ENCODE measurements at regions not wholly inside any gene's neighbourhood (a gene's known extent, or its start where the extent isn't known, plus 50 kb on each side); places are given as distances from the start of the nearest gene placed in this dataset.

GRCh38 chr9:20191228-20191840 is 402.5 kb upstream of the SLC24A2 start:
- TF ChIP-seq POLR2AphosphoS5 (IDR thresholded peaks at IDR 0.05) (no peak), POLR2A (IDR thresholded peaks at IDR 0.05) (no peak), EP300 (IDR thresholded peaks at IDR 0.05) (no peak)
- TF ChIP-seq, protein P1, sequence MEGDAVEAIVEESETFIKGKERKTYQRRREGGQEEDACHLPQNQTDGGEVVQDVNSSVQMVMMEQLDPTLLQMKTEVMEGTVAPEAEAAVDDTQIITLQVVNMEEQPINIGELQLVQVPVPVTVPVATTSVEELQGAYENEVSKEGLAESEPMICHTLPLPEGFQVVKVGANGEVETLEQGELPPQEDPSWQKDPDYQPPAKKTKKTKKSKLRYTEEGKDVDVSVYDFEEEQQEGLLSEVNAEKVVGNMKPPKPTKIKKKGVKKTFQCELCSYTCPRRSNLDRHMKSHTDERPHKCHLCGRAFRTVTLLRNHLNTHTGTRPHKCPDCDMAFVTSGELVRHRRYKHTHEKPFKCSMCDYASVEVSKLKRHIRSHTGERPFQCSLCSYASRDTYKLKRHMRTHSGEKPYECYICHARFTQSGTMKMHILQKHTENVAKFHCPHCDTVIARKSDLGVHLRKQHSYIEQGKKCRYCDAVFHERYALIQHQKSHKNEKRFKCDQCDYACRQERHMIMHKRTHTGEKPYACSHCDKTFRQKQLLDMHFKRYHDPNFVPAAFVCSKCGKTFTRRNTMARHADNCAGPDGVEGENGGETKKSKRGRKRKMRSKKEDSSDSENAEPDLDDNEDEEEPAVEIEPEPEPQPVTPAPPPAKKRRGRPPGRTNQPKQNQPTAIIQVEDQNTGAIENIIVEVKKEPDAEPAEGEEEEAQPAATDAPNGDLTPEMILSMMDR (IDR thresholded peaks at IDR 0.05): no peak
- no peak overlapping the region for H3K27ac ChIP-seq
- no peaks in the 10 kb centered on the region for H3K27me3 ChIP-seq
- H3K4me3 ChIP-seq: no peak overlapping the region
- 82% methylated on average over 4 of the region's 4 CpGs for WGBS
- DNase-seq (ENCODE audit: low spot score in 2 of 2): no peak
- H3K4me1 ChIP-seq: no peaks in the 10 kb centered on the region
- H3K36me3 ChIP-seq: no peaks in the 10 kb centered on the region
- no peaks in the 10 kb centered on the region for H3K9me3 ChIP-seq

GRCh38 chr9:20189871-20190270 is 401.0 kb upstream of the SLC24A2 start:
- Histone ChIP-seq H3K4me3 (no peak overlapping the region), H3K27ac (no peak overlapping the region), H3K4me1 (no peaks in the 10 kb centered on the region), H3K27me3 (no peaks in the 10 kb centered on the region), H3K36me3 (no peaks in the 10 kb centered on the region), H3K9me3 (no peaks in the 10 kb centered on the region)
- 65% methylated on average over 4 of the region's 4 CpGs for WGBS
- no peak for DNase-seq (ENCODE audit: low spot score in 2 of 2)
- TF ChIP-seq POLR2A (IDR thresholded peaks at IDR 0.05) (no peak), POLR2AphosphoS5 (IDR thresholded peaks at IDR 0.05) (no peak), EP300 (IDR thresholded peaks at IDR 0.05) (no peak)
- TF ChIP-seq, protein P1 (IDR thresholded peaks at IDR 0.05): no peak

DNA sequence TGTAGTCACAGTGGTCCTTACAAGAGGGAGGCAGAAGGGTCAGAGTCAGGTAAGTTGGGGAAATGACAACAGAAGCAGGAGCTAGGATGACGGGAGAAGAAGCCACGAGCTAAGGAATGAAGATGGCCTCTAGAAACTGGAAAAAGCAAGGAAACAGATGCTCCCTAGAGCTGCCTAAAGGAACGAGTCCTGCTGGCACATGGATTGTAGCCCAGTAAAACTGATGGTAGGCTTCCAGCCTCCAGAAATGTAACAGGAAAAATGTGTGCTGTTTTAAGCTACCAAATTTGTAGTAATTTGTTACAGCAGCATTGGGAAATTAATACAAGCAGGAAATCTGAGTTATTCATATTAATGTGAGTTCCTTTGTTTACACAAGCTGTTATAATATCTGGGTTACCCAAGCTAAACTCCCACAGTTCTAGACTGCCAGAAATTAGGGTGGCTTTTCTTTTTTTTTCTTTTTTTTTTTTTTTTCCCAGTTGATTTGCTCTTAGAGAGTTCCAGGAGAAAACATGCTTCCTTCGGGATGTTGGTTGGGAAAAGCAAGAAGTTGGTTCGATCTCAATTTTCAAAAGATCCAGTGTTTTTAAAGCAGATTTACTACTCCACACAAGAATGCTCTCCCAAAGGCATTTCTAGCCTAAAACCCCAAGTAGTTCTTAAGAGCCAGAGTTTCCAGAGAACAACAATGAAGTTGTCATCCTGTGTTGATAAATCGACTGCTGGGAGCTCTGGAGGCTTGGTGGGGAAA is 400.0 kb upstream of the SLC24A2 start:
- no peak for DNase-seq (ENCODE audit: low spot score in 2 of 2)
- Histone ChIP-seq H3K9me3 (no peaks in the 10 kb centered on the region), H3K36me3 (no peaks in the 10 kb centered on the region), H3K27me3 (no peaks in the 10 kb centered on the region), H3K4me3 (no peak overlapping the region), H3K27ac (no peak overlapping the region), H3K4me1 (no peaks in the 10 kb centered on the region)
- WGBS: 43% methylated on average over 6 of the region's 6 CpGs
- no peak for TF ChIP-seq POLR2AphosphoS5 (IDR thresholded peaks at IDR 0.05)
- no peak for TF ChIP-seq EP300 (IDR thresholded peaks at IDR 0.05)
- TF ChIP-seq, protein P1 (IDR thresholded peaks at IDR 0.05): no peak
- TF ChIP-seq POLR2A (IDR thresholded peaks at IDR 0.05): no peak

- Histone ChIP-seq H3K9me3 (no peaks in the 10 kb centered on the region), H3K4me3 (no peak overlapping the region), H3K4me1 (no peaks in the 10 kb centered on the region), H3K27me3 (no peaks in the 10 kb centered on the region), H3K27ac (no peak overlapping the region), H3K36me3 (no peaks in the 10 kb centered on the region)
- WGBS: 70% methylated on average over 2 of the region's 2 CpGs
- no peak for DNase-seq (ENCODE audit: low spot score in 2 of 2)
- TF ChIP-seq, protein P1 (IDR thresholded peaks at IDR 0.05): no peak
- TF ChIP-seq POLR2AphosphoS5 (IDR thresholded peaks at IDR 0.05) (no peak), POLR2A (IDR thresholded peaks at IDR 0.05) (no peak), EP300 (IDR thresholded peaks at IDR 0.05) (no peak)
Measured at GRCh38 chr9:20187318-20187717, 398.5 kb upstream of the SLC24A2 start.

DNA sequence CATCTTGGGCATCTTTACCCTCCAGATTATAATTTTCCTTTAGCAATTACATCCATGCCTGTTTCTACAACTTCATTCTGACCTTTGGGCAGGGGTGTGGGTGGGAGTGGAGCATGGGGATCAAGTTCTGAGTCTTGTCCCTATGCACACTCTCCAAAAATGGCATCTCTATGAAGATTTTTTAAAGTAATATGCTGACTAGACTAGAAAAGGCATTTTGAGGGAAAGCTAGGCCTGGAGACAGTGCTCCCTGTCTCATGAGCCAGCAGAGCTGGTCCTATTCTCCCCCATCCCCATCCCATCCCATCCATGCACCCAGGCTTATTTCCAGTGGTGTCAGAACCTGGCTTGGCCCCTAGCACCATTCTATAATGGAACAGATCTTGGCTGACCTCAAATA is 398.0 kb upstream of the SLC24A2 start:
- Histone ChIP-seq H3K27me3 (no peaks in the 10 kb centered on the region), H3K4me3 (no peak overlapping the region), H3K27ac (no peak overlapping the region), H3K4me1 (no peaks in the 10 kb centered on the region), H3K9me3 (no peaks in the 10 kb centered on the region), H3K36me3 (no peaks in the 10 kb centered on the region)
- no peak for DNase-seq (ENCODE audit: low spot score in 2 of 2)
- TF ChIP-seq, protein P1 (IDR thresholded peaks at IDR 0.05): no peak
- TF ChIP-seq POLR2AphosphoS5 (IDR thresholded peaks at IDR 0.05): no peak
- no peak for TF ChIP-seq POLR2A (IDR thresholded peaks at IDR 0.05)
- TF ChIP-seq EP300 (IDR thresholded peaks at IDR 0.05): no peak

All from suprapubic skin (tissue), 4 donors.